ENCODE measurements at regions not wholly inside any gene's neighbourhood (a gene's known extent, or its start where the extent isn't known, plus 50 kb on each side); places are given as distances from the start of the nearest gene placed in this dataset.

DNA sequence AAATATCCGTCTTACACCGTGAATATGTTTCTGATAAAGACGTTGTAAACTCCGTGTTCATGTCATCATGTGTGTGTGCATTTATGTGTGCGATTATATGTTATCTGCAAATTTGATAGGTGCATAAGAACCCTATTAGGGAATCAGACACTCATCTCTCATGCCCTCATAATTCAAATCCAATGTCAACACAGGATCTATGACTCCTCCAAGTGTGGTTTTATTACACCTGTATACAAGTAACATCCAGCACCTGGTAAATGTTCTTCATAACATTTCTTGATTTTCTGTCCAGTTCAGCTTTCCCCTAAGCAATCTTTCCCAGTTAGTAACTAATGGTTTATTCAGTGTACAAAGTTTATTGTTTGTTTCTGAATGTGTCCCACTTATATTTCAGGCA, 681.9 kb downstream of the CDH11 start:
- no peak for DNase-seq (ENCODE audit: low read depth)
- no peak overlapping the region for H3K4me3 ChIP-seq (ENCODE audit: low read depth, low read length)
- TF ChIP-seq, protein P1, sequence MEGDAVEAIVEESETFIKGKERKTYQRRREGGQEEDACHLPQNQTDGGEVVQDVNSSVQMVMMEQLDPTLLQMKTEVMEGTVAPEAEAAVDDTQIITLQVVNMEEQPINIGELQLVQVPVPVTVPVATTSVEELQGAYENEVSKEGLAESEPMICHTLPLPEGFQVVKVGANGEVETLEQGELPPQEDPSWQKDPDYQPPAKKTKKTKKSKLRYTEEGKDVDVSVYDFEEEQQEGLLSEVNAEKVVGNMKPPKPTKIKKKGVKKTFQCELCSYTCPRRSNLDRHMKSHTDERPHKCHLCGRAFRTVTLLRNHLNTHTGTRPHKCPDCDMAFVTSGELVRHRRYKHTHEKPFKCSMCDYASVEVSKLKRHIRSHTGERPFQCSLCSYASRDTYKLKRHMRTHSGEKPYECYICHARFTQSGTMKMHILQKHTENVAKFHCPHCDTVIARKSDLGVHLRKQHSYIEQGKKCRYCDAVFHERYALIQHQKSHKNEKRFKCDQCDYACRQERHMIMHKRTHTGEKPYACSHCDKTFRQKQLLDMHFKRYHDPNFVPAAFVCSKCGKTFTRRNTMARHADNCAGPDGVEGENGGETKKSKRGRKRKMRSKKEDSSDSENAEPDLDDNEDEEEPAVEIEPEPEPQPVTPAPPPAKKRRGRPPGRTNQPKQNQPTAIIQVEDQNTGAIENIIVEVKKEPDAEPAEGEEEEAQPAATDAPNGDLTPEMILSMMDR (IDR thresholded peaks at IDR 0.05; ENCODE audit: low read depth, low read length, missing control alignments), result no peak

GRCh38 chr16:64437706-64438324, 684.0 kb downstream of the CDH11 start:
- DNase-seq (ENCODE audit: low read depth), result no peak
- no peak overlapping the region for H3K4me3 ChIP-seq (ENCODE audit: low read depth, low read length)
- TF ChIP-seq, protein P1 (IDR thresholded peaks at IDR 0.05; ENCODE audit: low read depth, low read length, missing control alignments), result no peak

GRCh38 chr16:64434526-64435069, 687.3 kb downstream of the CDH11 start:
- TF ChIP-seq, protein P1 (IDR thresholded peaks at IDR 0.05; ENCODE audit: low read depth, low read length, missing control alignments), result no peak
- DNase-seq (ENCODE audit: low read depth), result no peak
- H3K4me3 ChIP-seq (ENCODE audit: low read depth, low read length), result no peak overlapping the region

GRCh38 chr16:64428463-64429113, 693.3 kb downstream of the CDH11 start:
- TF ChIP-seq, protein P1 (IDR thresholded peaks at IDR 0.05; ENCODE audit: low read depth, low read length, missing control alignments), result no peak

DNA sequence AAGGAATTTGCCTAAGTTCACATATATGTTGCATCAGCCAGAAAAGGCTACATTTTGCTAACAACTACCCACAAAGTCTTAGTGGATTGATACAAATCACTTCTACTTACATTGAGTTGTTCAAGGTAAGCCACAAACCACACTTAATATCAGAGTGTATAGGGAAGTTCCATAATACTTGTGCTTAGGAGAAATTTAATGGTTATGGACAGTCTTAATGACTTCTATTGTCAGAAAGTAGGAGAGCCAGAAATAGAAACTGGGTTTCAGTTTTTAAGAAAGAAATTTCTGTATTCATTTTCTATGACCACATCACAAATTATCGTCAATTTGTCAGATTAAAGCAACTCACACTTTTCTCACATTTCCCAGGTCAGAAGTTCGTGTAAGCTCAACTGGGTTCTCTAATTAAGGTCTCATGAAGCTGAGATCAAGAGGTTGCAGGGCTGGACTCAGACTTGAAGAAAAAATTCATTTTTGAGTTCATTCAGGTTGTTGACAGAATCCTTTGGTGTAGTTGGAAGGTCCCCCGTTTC, 695.7 kb downstream of the CDH11 start:
- no peak overlapping the region for H3K4me3 ChIP-seq (ENCODE audit: low read depth, low read length)
- TF ChIP-seq, protein P1 (IDR thresholded peaks at IDR 0.05; ENCODE audit: low read depth, low read length, missing control alignments), result no peak
- DNase-seq (ENCODE audit: low read depth), result no peak

More at GRCh38 chr16:64428463-64429113, 693.3 kb downstream of the CDH11 start:
- no peak overlapping the region for H3K4me3 ChIP-seq (ENCODE audit: low read depth, low read length)
- DNase-seq (ENCODE audit: low read depth), result no peak

DNA sequence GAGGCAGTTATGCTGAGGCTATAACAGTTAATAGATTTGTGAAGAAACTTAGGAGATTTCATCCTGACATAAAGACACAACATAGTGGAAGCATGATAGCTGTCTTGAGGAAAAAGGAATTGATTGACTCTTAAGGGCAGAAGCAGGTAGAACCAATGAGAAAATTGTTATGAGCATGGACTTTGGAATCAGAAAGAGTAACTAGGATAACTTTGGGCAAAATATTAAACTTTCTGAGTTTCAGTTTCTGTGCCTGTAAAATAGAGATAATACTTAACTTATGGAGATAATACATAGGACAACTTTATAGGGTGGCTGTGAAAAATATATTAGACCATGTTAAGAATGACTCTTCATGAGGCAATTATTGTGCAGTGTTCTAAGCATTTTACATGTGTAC, 696.5 kb downstream of the CDH11 start:
- TF ChIP-seq, protein P1 (IDR thresholded peaks at IDR 0.05; ENCODE audit: low read depth, low read length, missing control alignments), result no peak
- no peak overlapping the region for H3K4me3 ChIP-seq (ENCODE audit: low read depth, low read length)
- DNase-seq (ENCODE audit: low read depth), result no peak

Data from GM12864 (cell line).